Endodermal cell (in vitro differentiated cells): ENCODE measurements at regions not wholly inside any gene's neighbourhood (a gene's known extent, or its start where the extent isn't known, plus 50 kb on each side); places are given as distances from the start of the nearest gene placed in this dataset.

Experiments
- DNase-seq: peaks from one replicate; pipeline ENCODE4 v3.0.0-alpha.2; 2017
- H3K27ac ChIP-seq: 2 replicates; pipeline ENCODE4 v1.5.1; 2013; ENCODE audit warnings: mild to moderate bottlenecking, low read depth, low read length, moderate library complexity
- H3K27me3 ChIP-seq: 2 replicates; pipeline ENCODE4 v1.6.1; 2013; ENCODE audit warnings: mild to moderate bottlenecking, low read length, moderate library complexity; ENCODE audit not compliant: insufficient read depth, control insufficient read depth, poor library complexity, severe bottlenecking
- H3K36me3 ChIP-seq: 2 replicates; pipeline ENCODE4 v1.7.0; 2013; ENCODE audit warnings: mild to moderate bottlenecking, low read length, moderate library complexity; ENCODE audit not compliant: control insufficient read depth, insufficient read depth
- H3K4me1 ChIP-seq: one replicate; pipeline ENCODE4 v1.7.0; 2013; ENCODE audit warnings: low read length; ENCODE audit not compliant: control insufficient read depth, insufficient read depth
- H3K4me3 ChIP-seq: 2 replicates; pipeline ENCODE4 v1.5.1; 2013; ENCODE audit warnings: mild to moderate bottlenecking, low read length, moderate library complexity
- H3K9ac ChIP-seq: 2 replicates; pipeline ENCODE4 v1.6.1; 2013; ENCODE audit warnings: mild to moderate bottlenecking, low read length, moderate library complexity; ENCODE audit not compliant: poor library complexity, severe bottlenecking; ENCODE audit errors: extremely low read depth
- H3K9me3 ChIP-seq: 2 replicates; pipeline ENCODE4 v1.6.1; 2013; ENCODE audit warnings: mild to moderate bottlenecking, low read length, moderate library complexity; ENCODE audit not compliant: control insufficient read depth
- H3K27ac Mint-ChIP-seq: 2 replicates; pipeline ENCODE4 v1.8.0; 2020; ENCODE audit warnings: mixed read lengths
- H3K27me3 Mint-ChIP-seq: 2 replicates; pipeline ENCODE4 v1.8.0; 2021; ENCODE audit warnings: mild to moderate bottlenecking, mixed read lengths; ENCODE audit not compliant: insufficient read depth
- H3K36me3 Mint-ChIP-seq: 2 replicates; pipeline ENCODE4 v1.8.0; 2020; ENCODE audit warnings: low read depth, mixed read lengths
- H3K4me1 Mint-ChIP-seq: 2 replicates; pipeline ENCODE4 v1.8.0; 2020; ENCODE audit warnings: mixed read lengths
- H3K4me3 Mint-ChIP-seq: 2 replicates; pipeline ENCODE4 v1.8.0; 2020; ENCODE audit warnings: mild to moderate bottlenecking, moderate library complexity, mixed read lengths
- H3K9me3 Mint-ChIP-seq: 2 replicates; pipeline ENCODE4 v1.8.0; 2020; ENCODE audit warnings: mild to moderate bottlenecking, mixed read lengths
- CTCF ChIP-seq: fragments of 200-600 bp; sonication (generic); conservative IDR thresholded peaks from 2 replicates; pipeline ENCODE4 v1.5.0; 2021; ENCODE audit warnings: antibody characterized with exemption, mild to moderate bottlenecking
- WGBS, 2 experiments: methylation state at CpG; one replicate each; pipeline versions ENCODE4 v1.1.5 to v1.1.7; 2013; ENCODE audit warnings: missing lambda C conversion rate in 2 of 2, mixed read lengths in 1 of 2; ENCODE audit not compliant: insufficient coverage in 1 of 2, insufficient read length in 1 of 2; 5-methylcytosine and 5-hydroxymethylcytosine counted together

GRCh38 chr16:51815523-51815922, 664.5 kb upstream of the SALL1 start:
- H3K36me3 Mint-ChIP-seq, result no peaks in the 10 kb centered on the region
- Histone ChIP-seq H3K9ac (no peak overlapping the region), H3K4me1 (no peaks in the 10 kb centered on the region), H3K9me3 (peaks cover 10% of the 10 kb centered on the region), H3K36me3 (no peaks in the 10 kb centered on the region), H3K27ac (no peak overlapping the region), H3K4me3 (no peak overlapping the region), H3K27me3 (no peaks in the 10 kb centered on the region)
- WGBS, 2 experiments, result 93 to 100% methylated on average over 2 to 3 of the region's 3 CpGs
- H3K4me1 Mint-ChIP-seq, result peaks cover 10% of the 10 kb centered on the region
- no peak overlapping the region for H3K27ac Mint-ChIP-seq
- peaks cover 3% of the 10 kb centered on the region for H3K9me3 Mint-ChIP-seq
- TF ChIP-seq CTCF, result no peak
- no peak for DNase-seq
- H3K4me3 Mint-ChIP-seq, result no peak overlapping the region
- H3K27me3 Mint-ChIP-seq, result no peaks in the 10 kb centered on the region

- H3K27ac Mint-ChIP-seq, result no peak overlapping the region
- H3K36me3 Mint-ChIP-seq, result no peaks in the 10 kb centered on the region
- H3K27me3 Mint-ChIP-seq, result no peaks in the 10 kb centered on the region
- no peak for TF ChIP-seq CTCF
- Histone ChIP-seq H3K9me3 (peaks cover 10% of the 10 kb centered on the region), H3K27ac (no peak overlapping the region), H3K27me3 (no peaks in the 10 kb centered on the region), H3K4me1 (no peaks in the 10 kb centered on the region), H3K36me3 (no peaks in the 10 kb centered on the region), H3K9ac (no peak overlapping the region), H3K4me3 (no peak overlapping the region)
- no peak overlapping the region for H3K4me3 Mint-ChIP-seq
- WGBS, 2 experiments, result 84 to 100% methylated on average over 1 to 3 of the region's 3 CpGs
- peaks cover 2% of the 10 kb centered on the region for H3K4me1 Mint-ChIP-seq
- peaks cover 3% of the 10 kb centered on the region for H3K9me3 Mint-ChIP-seq
- DNase-seq, result no peak
These were observed 663.5 kb upstream of the SALL1 start for GRCh38 chr16:51814617-51815016.

- peaks cover 1% of the 10 kb centered on the region for H3K4me1 Mint-ChIP-seq
- peaks cover 3% of the 10 kb centered on the region for H3K9me3 Mint-ChIP-seq
- H3K36me3 Mint-ChIP-seq, result no peaks in the 10 kb centered on the region
- H3K27me3 ChIP-seq, result no peaks in the 10 kb centered on the region
- H3K27ac ChIP-seq, result no peak overlapping the region
- H3K27me3 Mint-ChIP-seq, result no peaks in the 10 kb centered on the region
- no peaks in the 10 kb centered on the region for H3K36me3 ChIP-seq
- H3K4me3 ChIP-seq, result no peak overlapping the region
- H3K9me3 ChIP-seq, result peaks cover 10% of the 10 kb centered on the region
- H3K9ac ChIP-seq, result no peak overlapping the region
- DNase-seq, result peak; percentile 76
- 82 to 84% methylated on average over 3 to 4 of the region's 4 CpGs for WGBS, 2 experiments
- no peak overlapping the region for H3K27ac Mint-ChIP-seq
- H3K4me1 ChIP-seq, result no peaks in the 10 kb centered on the region
- TF ChIP-seq CTCF, result peak; percentile 86
- H3K4me3 Mint-ChIP-seq, result no peak overlapping the region
These were observed 662.5 kb upstream of the SALL1 start for GRCh38 chr16:51813609-51814008.
